ENCODE measurements at regions not wholly inside any gene's neighbourhood (a gene's known extent, or its start where the extent isn't known, plus 50 kb on each side); places are given as distances from the start of the nearest gene placed in this dataset.

DNA sequence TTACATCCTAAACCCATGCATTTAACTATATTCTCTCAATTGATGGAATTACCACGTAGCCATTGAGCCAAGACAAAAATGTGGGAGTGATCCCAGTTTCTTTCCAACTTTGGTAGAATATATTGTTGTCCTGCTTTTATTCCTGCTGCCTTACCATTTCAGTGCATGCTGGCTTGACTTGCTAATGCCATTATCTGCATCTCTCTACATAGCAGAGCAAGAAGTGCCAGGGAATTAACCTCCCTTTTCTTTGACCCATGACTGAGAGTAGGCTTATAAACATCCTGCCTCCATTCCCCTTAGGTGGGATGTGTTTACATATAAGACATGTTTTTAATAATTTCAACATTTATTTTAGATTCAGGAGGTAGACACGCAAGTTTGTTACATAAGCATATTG is 1153.4 kb downstream of the IGSF11 start:
- Histone ChIP-seq H3K9me3 (ENCODE audit: control insufficient read depth, insufficient read depth, low read length) (no peaks in the 10 kb centered on the region), H3K27ac (ENCODE audit: low read depth, low read length) (no peak overlapping the region), H3K27me3 (ENCODE audit: control insufficient read depth, insufficient read depth, low read length) (no peaks in the 10 kb centered on the region), H3K4me3 (ENCODE audit: low read depth, low read length) (no peak overlapping the region)
- ChIA-PET CTCF (no interaction called here), POLR2A (no interaction called here)
- DNase-seq (ENCODE audit: low read depth, low spot score): no peak
- TF ChIP-seq, protein P1, sequence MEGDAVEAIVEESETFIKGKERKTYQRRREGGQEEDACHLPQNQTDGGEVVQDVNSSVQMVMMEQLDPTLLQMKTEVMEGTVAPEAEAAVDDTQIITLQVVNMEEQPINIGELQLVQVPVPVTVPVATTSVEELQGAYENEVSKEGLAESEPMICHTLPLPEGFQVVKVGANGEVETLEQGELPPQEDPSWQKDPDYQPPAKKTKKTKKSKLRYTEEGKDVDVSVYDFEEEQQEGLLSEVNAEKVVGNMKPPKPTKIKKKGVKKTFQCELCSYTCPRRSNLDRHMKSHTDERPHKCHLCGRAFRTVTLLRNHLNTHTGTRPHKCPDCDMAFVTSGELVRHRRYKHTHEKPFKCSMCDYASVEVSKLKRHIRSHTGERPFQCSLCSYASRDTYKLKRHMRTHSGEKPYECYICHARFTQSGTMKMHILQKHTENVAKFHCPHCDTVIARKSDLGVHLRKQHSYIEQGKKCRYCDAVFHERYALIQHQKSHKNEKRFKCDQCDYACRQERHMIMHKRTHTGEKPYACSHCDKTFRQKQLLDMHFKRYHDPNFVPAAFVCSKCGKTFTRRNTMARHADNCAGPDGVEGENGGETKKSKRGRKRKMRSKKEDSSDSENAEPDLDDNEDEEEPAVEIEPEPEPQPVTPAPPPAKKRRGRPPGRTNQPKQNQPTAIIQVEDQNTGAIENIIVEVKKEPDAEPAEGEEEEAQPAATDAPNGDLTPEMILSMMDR (IDR thresholded peaks at IDR 0.05; ENCODE audit: low read depth, low read length): no peak

DNA sequence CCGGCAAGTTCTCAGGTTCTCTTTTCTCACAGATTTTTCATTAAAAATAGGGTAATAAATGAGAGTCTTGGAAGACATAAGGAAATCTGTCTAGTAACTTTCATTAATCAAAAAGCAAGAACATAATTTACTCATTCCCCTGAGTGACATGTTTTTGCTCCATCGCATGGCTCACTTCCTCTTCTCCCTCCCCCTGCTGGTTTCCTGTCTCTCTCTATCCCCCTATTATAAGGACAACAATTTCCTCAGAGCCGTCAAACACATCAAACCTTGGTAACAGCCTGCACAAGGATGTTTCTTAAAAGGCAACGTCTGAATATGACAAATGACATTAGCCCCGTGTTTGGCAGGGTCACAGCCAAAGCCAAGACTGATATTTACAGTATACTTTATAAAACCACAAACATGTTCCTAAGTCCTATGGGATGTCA is 1149.6 kb downstream of the IGSF11 start:
- CTCF ChIA-PET: no interaction called here
- DNase-seq (ENCODE audit: low read depth, low spot score): no peak

DNA sequence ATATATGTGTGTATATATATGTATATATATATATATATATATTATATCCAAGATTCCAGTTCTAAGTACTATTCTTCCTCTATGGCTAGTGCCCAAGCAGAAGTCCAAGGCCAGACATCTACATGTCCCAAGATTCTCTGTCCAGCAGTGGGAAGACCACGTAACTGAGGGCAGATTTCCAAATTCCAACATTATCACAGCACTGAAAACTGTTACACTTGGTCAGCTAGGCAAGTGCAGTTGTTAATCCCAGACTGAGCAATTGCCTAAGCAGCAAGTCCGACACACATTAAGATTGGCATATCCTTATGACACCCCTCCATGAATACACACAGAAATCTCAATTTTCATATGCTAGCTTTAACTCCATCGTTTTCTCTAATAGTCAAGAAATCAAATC is 1148.5 kb downstream of the IGSF11 start:
- H3K4me3 ChIP-seq (ENCODE audit: low read depth, low read length): no peak overlapping the region
- CTCF ChIA-PET: interaction anchor here (1.0 kb wide), 1 partner anchor 111 kb away, joined by 4 read pairs; no protein-coding TSS in a partner anchor
- no peaks in the 10 kb centered on the region for H3K27me3 ChIP-seq (ENCODE audit: control insufficient read depth, insufficient read depth, low read length)
- TF ChIP-seq, protein P1 (IDR thresholded peaks at IDR 0.05; ENCODE audit: low read depth, low read length): no peak
- H3K27ac ChIP-seq (ENCODE audit: low read depth, low read length): no peak overlapping the region
- no peak for DNase-seq (ENCODE audit: low read depth, low spot score)
- POLR2A ChIA-PET: no interaction called here
- H3K9me3 ChIP-seq (ENCODE audit: control insufficient read depth, insufficient read depth, low read length): no peaks in the 10 kb centered on the region

More for the DNA sequence above, 1149.6 kb downstream of the IGSF11 start:
- no peak overlapping the region for H3K27ac ChIP-seq (ENCODE audit: low read depth, low read length)
- no peaks in the 10 kb centered on the region for H3K27me3 ChIP-seq (ENCODE audit: control insufficient read depth, insufficient read depth, low read length)
- H3K9me3 ChIP-seq (ENCODE audit: control insufficient read depth, insufficient read depth, low read length): no peaks in the 10 kb centered on the region
- TF ChIP-seq, protein P1 (IDR thresholded peaks at IDR 0.05; ENCODE audit: low read depth, low read length): no peak
- POLR2A ChIA-PET: no interaction called here
- H3K4me3 ChIP-seq (ENCODE audit: low read depth, low read length): no peak overlapping the region

DNA sequence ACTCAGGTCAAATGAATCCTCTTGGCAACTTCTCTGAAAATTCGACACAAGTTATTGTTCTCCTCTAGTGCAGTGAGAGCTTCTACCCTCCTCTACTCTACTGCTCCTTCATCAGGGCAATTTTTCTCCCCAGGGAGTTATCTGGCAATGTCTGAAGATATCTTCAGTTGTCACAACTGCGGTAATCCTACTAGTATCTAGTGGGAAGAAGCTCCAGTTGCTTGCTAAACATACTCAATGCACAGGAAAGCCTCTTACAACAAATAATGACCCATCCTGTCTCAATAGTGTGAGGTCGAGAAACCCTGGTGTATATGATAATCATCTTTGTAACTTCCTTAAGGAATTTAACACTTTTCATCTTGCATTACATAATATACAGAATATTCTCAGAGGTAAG is 1147.6 kb downstream of the IGSF11 start:
- H3K4me3 ChIP-seq (ENCODE audit: low read depth, low read length): no peak overlapping the region
- no peak overlapping the region for H3K27ac ChIP-seq (ENCODE audit: low read depth, low read length)
- TF ChIP-seq, protein P1 (IDR thresholded peaks at IDR 0.05; ENCODE audit: low read depth, low read length): no peak
- H3K27me3 ChIP-seq (ENCODE audit: control insufficient read depth, insufficient read depth, low read length): no peaks in the 10 kb centered on the region
- POLR2A ChIA-PET: no interaction called here
- DNase-seq (ENCODE audit: low read depth, low spot score): no peak
- CTCF ChIA-PET: no interaction called here
- H3K9me3 ChIP-seq (ENCODE audit: control insufficient read depth, insufficient read depth, low read length): no peaks in the 10 kb centered on the region

DNA sequence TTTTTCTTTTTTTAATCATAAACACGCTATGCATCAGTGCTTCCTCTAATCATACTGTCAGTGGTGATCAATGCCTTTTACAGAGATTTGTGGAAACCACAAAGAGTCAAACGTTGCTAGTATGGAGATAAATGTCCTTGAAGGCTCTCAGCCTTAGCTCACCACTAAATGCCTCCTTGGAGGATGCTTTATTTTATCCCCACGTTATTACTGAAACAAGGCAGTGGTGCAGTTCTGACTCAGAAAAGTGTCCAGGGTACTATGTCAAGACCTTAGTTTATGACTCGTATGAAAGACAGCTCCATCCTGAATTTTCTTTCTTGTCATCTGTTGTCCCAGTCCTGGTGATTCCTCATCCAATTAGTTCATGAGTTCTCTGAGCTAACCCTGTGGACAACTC is 1146.7 kb downstream of the IGSF11 start:
- DNase-seq (ENCODE audit: low read depth, low spot score): no peak
- Histone ChIP-seq H3K9me3 (ENCODE audit: control insufficient read depth, insufficient read depth, low read length) (no peaks in the 10 kb centered on the region), H3K27ac (ENCODE audit: low read depth, low read length) (no peak overlapping the region), H3K27me3 (ENCODE audit: control insufficient read depth, insufficient read depth, low read length) (no peaks in the 10 kb centered on the region), H3K4me3 (ENCODE audit: low read depth, low read length) (no peak overlapping the region)
- TF ChIP-seq, protein P1 (IDR thresholded peaks at IDR 0.05; ENCODE audit: low read depth, low read length): no peak
- POLR2A ChIA-PET: no interaction called here
- CTCF ChIA-PET: no interaction called here
